K562 (cell line): ENCODE measurements at regions not wholly inside any gene's neighbourhood (a gene's known extent, or its start where the extent isn't known, plus 50 kb on each side); places are given as distances from the start of the nearest gene placed in this dataset.

Experiments
- CCNT2 ChIP-seq: IDR thresholded peaks from 2 replicates; pipeline ENCODE4 v1.6.1; 2011; ENCODE audit warnings: borderline replicate concordance, low read depth, mild to moderate bottlenecking, moderate library complexity, mixed read lengths, low read length; ENCODE audit not compliant: insufficient read length; ENCODE audit errors: extremely low read depth
- ETS1 ChIP-seq: conservative IDR thresholded peaks from 2 replicates; pipeline ENCODE4 v1.6.1; 2011; ENCODE audit warnings: low read depth, mild to moderate bottlenecking, low read length; ENCODE audit not compliant: control insufficient read depth
- MYC ChIP-seq, 2 experiments: fragments of 250-450 bp in 1 of 2; sonication (Bioruptor Pico) in 1 of 2; IDR thresholded peaks; 2 replicates each; pipeline versions ENCODE4 v1.5.1 to v1.6.1; 2012 to 2021; ENCODE audit warnings: low read depth in 2 of 2, borderline replicate concordance in 1 of 2, improper control_type of control experiment in 1 of 2, low read length in 1 of 2, mild to moderate bottlenecking in 1 of 2, moderate library complexity in 1 of 2
- POU5F1 ChIP-seq: fragments of 150-350 bp; IDR thresholded peaks from 2 replicates; pipeline ENCODE4 v1.6.1; 2014; ENCODE audit warnings: borderline replicate concordance, low read length, low read depth, mild to moderate bottlenecking; ENCODE audit not compliant: partially characterized antibody
- TCFL5 ChIP-seq: fragments of 250-450 bp; sonication (Bioruptor Pico); conservative IDR thresholded peaks from 2 replicates; pipeline ENCODE4 v1.6.1; 2021; ENCODE audit warnings: mild to moderate bottlenecking, moderate library complexity, matching md5 sums
- ZNF124 ChIP-seq: sonication (generic); formaldehyde crosslinking; IDR thresholded peaks from 2 replicates; pipeline ENCODE4 v1.8.1; 2022; ENCODE audit warnings: missing genetic modification reagents
- ZNF282 ChIP-seq: sonication (generic); formaldehyde crosslinking; IDR thresholded peaks from 2 replicates; pipeline ENCODE4 v1.8.1; 2023; ENCODE audit warnings: missing genetic modification reagents
- ZNF830 ChIP-seq: fragments of 250-450 bp; sonication (Bioruptor Pico); IDR thresholded peaks from 2 replicates; pipeline ENCODE4 v1.5.0; 2021; ENCODE audit warnings: mild to moderate bottlenecking
- TF ChIP-seq, protein P1 (sequence below): fragments of 450-650 bp; IDR thresholded peaks from 2 replicates; pipeline ENCODE4 v1.6.1; 2018; ENCODE audit warnings: mild to moderate bottlenecking, low read depth; ENCODE audit not compliant: partially characterized antibody
- TF ChIP-seq, protein P2 (sequence below), 2 experiments: fragments of 150-350 bp in 1 of 2; IDR thresholded peaks; 2 replicates each; pipeline ENCODE4 v1.6.1; 2012 to 2016; ENCODE audit warnings: low read depth in 2 of 2, low read length in 2 of 2, mild to moderate bottlenecking in 1 of 2, moderate library complexity in 1 of 2
- TF ChIP-seq, protein P3 (sequence below): fragments of 250-450 bp; sonication (Bioruptor Pico); IDR thresholded peaks from 2 replicates; pipeline ENCODE4 v1.6.1; 2021; ENCODE audit warnings: mild to moderate bottlenecking
- TF ChIP-seq, protein P4 (sequence below): sonication (generic); formaldehyde crosslinking; IDR thresholded peaks from 2 replicates; pipeline ENCODE4 v1.8.0; 2022; ENCODE audit warnings: mild to moderate bottlenecking, missing genetic modification reagents

- TF ChIP-seq, protein P1, sequence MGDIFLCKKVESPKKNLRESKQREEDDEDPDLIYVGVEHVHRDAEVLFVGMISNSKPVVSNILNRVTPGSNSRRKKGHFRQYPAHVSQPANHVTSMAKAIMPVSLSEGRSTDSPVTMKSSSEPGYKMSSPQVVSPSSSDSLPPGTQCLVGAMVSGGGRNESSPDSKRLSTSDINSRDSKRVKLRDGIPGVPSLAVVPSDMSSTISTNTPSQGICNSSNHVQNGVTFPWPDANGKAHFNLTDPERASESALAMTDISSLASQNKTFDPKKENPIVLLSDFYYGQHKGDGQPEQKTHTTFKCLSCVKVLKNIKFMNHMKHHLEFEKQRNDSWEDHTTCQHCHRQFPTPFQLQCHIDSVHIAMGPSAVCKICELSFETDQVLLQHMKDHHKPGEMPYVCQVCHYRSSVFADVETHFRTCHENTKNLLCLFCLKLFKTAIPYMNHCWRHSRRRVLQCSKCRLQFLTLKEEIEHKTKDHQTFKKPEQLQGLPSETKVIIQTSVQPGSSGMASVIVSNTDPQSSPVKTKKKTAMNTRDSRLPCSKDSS, result no peak
- TF ChIP-seq ETS1 (no peak), CCNT2 (no peak), ZNF830 (no peak), POU5F1 (no peak), TCFL5 (CRISPR knock-in tag) (no peak), MYC (IDR thresholded peaks at IDR 0.05; ENCODE audit: low read depth, low read length) (no peak), MYC (CRISPR knock-in tag; IDR thresholded peaks at IDR 0.05; ENCODE audit: borderline replicate concordance, low read depth) (no peak), ZNF124 (CRISPR knock-in tag) (no peak), ZNF282 (CRISPR knock-in tag) (no peak)
- TF ChIP-seq, protein P2, sequence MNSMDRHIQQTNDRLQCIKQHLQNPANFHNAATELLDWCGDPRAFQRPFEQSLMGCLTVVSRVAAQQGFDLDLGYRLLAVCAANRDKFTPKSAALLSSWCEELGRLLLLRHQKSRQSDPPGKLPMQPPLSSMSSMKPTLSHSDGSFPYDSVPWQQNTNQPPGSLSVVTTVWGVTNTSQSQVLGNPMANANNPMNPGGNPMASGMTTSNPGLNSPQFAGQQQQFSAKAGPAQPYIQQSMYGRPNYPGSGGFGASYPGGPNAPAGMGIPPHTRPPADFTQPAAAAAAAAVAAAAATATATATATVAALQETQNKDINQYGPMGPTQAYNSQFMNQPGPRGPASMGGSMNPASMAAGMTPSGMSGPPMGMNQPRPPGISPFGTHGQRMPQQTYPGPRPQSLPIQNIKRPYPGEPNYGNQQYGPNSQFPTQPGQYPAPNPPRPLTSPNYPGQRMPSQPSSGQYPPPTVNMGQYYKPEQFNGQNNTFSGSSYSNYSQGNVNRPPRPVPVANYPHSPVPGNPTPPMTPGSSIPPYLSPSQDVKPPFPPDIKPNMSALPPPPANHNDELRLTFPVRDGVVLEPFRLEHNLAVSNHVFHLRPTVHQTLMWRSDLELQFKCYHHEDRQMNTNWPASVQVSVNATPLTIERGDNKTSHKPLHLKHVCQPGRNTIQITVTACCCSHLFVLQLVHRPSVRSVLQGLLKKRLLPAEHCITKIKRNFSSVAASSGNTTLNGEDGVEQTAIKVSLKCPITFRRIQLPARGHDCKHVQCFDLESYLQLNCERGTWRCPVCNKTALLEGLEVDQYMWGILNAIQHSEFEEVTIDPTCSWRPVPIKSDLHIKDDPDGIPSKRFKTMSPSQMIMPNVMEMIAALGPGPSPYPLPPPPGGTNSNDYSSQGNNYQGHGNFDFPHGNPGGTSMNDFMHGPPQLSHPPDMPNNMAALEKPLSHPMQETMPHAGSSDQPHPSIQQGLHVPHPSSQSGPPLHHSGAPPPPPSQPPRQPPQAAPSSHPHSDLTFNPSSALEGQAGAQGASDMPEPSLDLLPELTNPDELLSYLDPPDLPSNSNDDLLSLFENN (IDR thresholded peaks at IDR 0.05; ENCODE audit: low read depth in 2 of 2, low read length in 2 of 2), result no peak
- TF ChIP-seq, protein P3, sequence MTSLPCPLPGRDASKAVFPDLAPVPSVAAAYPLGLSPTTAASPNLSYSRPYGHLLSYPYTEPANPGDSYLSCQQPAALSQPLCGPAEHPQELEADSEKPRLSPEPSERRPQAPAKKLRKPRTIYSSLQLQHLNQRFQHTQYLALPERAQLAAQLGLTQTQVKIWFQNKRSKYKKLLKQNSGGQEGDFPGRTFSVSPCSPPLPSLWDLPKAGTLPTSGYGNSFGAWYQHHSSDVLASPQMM (CRISPR knock-in tag), result no peak
- TF ChIP-seq, protein P4, sequence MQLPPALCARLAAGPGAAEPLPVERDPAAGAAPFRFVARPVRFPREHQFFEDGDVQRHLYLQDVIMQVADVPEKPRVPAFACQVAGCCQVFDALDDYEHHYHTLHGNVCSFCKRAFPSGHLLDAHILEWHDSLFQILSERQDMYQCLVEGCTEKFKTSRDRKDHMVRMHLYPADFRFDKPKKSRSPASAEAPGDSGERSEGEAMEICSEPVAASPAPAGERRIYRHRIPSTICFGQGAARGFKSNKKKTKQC (CRISPR knock-in tag), result no peak
Measured at GRCh38 chr10:24104895-24105294, 104.0 kb upstream of the KIAA1217 start (continued).
